ENCODE measurements at regions not wholly inside any gene's neighbourhood (a gene's known extent, or its start where the extent isn't known, plus 50 kb on each side); places are given as distances from the start of the nearest gene placed in this dataset.

- H3K4me3 ChIP-seq (ENCODE audit: extremely low read depth in 1 of 4, insufficient read depth in 2 of 4, low read depth in 3 of 4, low read length in 4 of 4), result peak overlapping the region; percentile 26 to 57 (median 34); a peak in 7 of 8 replicates
Measured at GRCh38 chr1:47593013-47593568, 155.2 kb downstream of the FOXD2 start.

More at GRCh38 chr1:47593013-47593568, 155.2 kb downstream of the FOXD2 start:
- FAIRE-seq (no peak), DNase-seq (ENCODE audit: low read depth in 1 of 2, low spot score in 2 of 2) (peak in 1 of 2 experiments; percentile 70)
- no peak overlapping the region for H2AK5ac ChIP-seq (ENCODE audit: low read depth, low read length)
- H2BK15ac ChIP-seq (ENCODE audit: low read length), result no peak overlapping the region
- no peak for TF ChIP-seq GTF2F1 (IDR thresholded peaks at IDR 0.05; ENCODE audit: borderline replicate concordance, low read depth, low read length)
- peak; percentile 57 for TF ChIP-seq ASH2L (IDR thresholded peaks at IDR 0.05; ENCODE audit: low read length)
- TF ChIP-seq HDAC6 (IDR thresholded peaks at IDR 0.05; ENCODE audit: low read depth, low read length), result no peak
- peak; percentile 73 for TF ChIP-seq SUZ12 (IDR thresholded peaks at IDR 0.05; ENCODE audit: low read length)
- TF ChIP-seq ZNF274 (IDR thresholded peaks at IDR 0.05; ENCODE audit: borderline replicate concordance, extremely low read depth, low read length), result no peak
- TF ChIP-seq TBP (IDR thresholded peaks at IDR 0.05; ENCODE audit: low read depth, low read length), result peak; percentile 63
- no peak for TF ChIP-seq RAD21 (IDR thresholded peaks at IDR 0.05 in 1 of 2, conservative IDR thresholded peaks at IDR 0.05 in 1 of 2; ENCODE audit: low read depth in 2 of 2, low read length in 2 of 2)
- TF ChIP-seq SIX5 (IDR thresholded peaks at IDR 0.05; ENCODE audit: low read depth, low read length), result no peak
- TF ChIP-seq GABPA (IDR thresholded peaks at IDR 0.05; ENCODE audit: borderline replicate concordance, insufficient read depth, low read length), result no peak
- TF ChIP-seq EZH2 (IDR thresholded peaks at IDR 0.05; ENCODE audit: low read depth, low read length, severe bottlenecking), result peak; percentile 85
- TF ChIP-seq KDM4A (IDR thresholded peaks at IDR 0.05; ENCODE audit: low read depth, low read length, severe bottlenecking), result peak; percentile 72
- TF ChIP-seq HDAC2 (IDR thresholded peaks at IDR 0.05; ENCODE audit: borderline replicate concordance in 1 of 2, low read depth in 2 of 2, low read length in 2 of 2), result 0 out of 4 replicates have a peak, but pooled peaks of 1 of the 2 experiments have one; percentile 37
- 9% methylated on average over 24 of the region's 47 CpGs; no CpG with 5 or more reads in 1 of the 2 experiments for WGBS, 2 experiments (ENCODE audit: extremely low coverage in 1 of 2, insufficient coverage in 1 of 2, insufficient read length in 1 of 2, insufficient replicate concordance in 2 of 2, low coverage in 1 of 2, low lambda C conversion rate in 2 of 2, missing lambda C conversion rate in 1 of 2)
- H3K36me3 ChIP-seq (ENCODE audit: control insufficient read depth in 2 of 4, insufficient read depth in 4 of 4, low read length in 3 of 4), result no peaks in the 10 kb centered on the region; a peak in 1 of 8 replicates
- no peak overlapping the region for H2BK5ac ChIP-seq (ENCODE audit: low read depth, low read length)
- H3K4ac ChIP-seq (replicated peaks; ENCODE audit: insufficient read length, low read depth, low read length), result no peak overlapping the region
- H2BK20ac ChIP-seq (ENCODE audit: low read length), result no peak overlapping the region
- peaks cover 0 to 5% (median 3%) of the 10 kb centered on the region in 4 experiments; a peak in 3 of 7 replicates for H3K4me1 ChIP-seq (replicated peaks in 1 of 4; ENCODE audit: control insufficient read depth in 3 of 4, insufficient read depth in 4 of 4, low read length in 3 of 4)
- no peak overlapping the region for H2BK120ac ChIP-seq (replicated peaks; ENCODE audit: low read depth, low read length)
- no peak overlapping the region for H3K9ac ChIP-seq (replicated peaks in 1 of 4; ENCODE audit: extremely low read depth in 1 of 4, low read depth in 3 of 4, low read length in 3 of 4)
- H3K23me2 ChIP-seq (ENCODE audit: low read depth, low read length), result peaks cover 11% of the 10 kb centered on the region; the same call in 1 of the 2 replicates
- no peak overlapping the region for H2BK12ac ChIP-seq (ENCODE audit: low read depth, low read length)
- H3K9me3 ChIP-seq (ENCODE audit: insufficient read depth in 2 of 2, low read depth in 1 of 2, low read length in 1 of 2), result no peaks in the 10 kb centered on the region
- no peaks in the 10 kb centered on the region for H3K79me2 ChIP-seq (ENCODE audit: control insufficient read depth in 1 of 2, insufficient read depth in 2 of 2, low read length in 2 of 2)
- H3K4me2 ChIP-seq (ENCODE audit: insufficient read depth in 1 of 2, low read depth in 2 of 2, low read length in 2 of 2), result peak overlapping the region; percentile 64 to 67
- H3K23ac ChIP-seq (ENCODE audit: insufficient read length), result no peak overlapping the region
- H3K27ac ChIP-seq (ENCODE audit: low read depth, low read length), result no peak overlapping the region
- no peak overlapping the region for H4K91ac ChIP-seq (replicated peaks; ENCODE audit: insufficient read length, low read length)
- POLR2A ChIA-PET (ENCODE audit: partially characterized antibody), result interaction anchor here (1.4 kb wide), 1 partner anchor 20 kb away, joined by 3 read pairs; no protein-coding TSS in a partner anchor
- H3K18ac ChIP-seq (ENCODE audit: extremely low read depth, low read length), result no peak overlapping the region
- H3K27me3 ChIP-seq (replicated peaks in 1 of 4; ENCODE audit: control insufficient read depth in 3 of 4, extremely low read depth in 1 of 4, insufficient read depth in 3 of 4, low read length in 3 of 4), result peaks cover 20 to 41% (median 31%) of the 10 kb centered on the region in 4 experiments
- H3K56ac ChIP-seq (replicated peaks; ENCODE audit: insufficient read length, low read depth, low read length), result no peak overlapping the region
- peak overlapping the region; percentile 62; the same call in 1 of the 2 replicates for H4K8ac ChIP-seq (ENCODE audit: extremely low read depth, insufficient read depth, low read length)
- H4K5ac ChIP-seq (ENCODE audit: insufficient read length, low read depth, low read length), result no peak overlapping the region
- no peaks in the 10 kb centered on the region for H3K79me1 ChIP-seq (ENCODE audit: low read depth, low read length)
- H4K20me1 ChIP-seq (replicated peaks in 1 of 2; ENCODE audit: control insufficient read depth in 1 of 2, insufficient read depth in 2 of 2, low read length in 2 of 2), result peaks cover 0 to 8% of the 10 kb centered on the region in 2 experiments
- H2AFZ ChIP-seq (ENCODE audit: low read length), result no peak overlapping the region
- no peak overlapping the region for H3K14ac ChIP-seq (ENCODE audit: insufficient read length)
- CTCF ChIA-PET (ENCODE audit: partially characterized antibody), result interaction anchor here (0.7 to 1.7 kb wide), 11 partner anchors 10 to 170 kb away, joined by 3 to 7 read pairs (median 4); no protein-coding TSS in a partner anchor

All from H1 (cell line).